Thyroid gland (tissue), 4 donors: ENCODE measurements at regions not wholly inside any gene's neighbourhood (a gene's known extent, or its start where the extent isn't known, plus 50 kb on each side); places are given as distances from the start of the nearest gene placed in this dataset.

Source experiments
- POLR2A ChIP-seq, 2 donors: fragments of 450-650 bp; IDR thresholded peaks; one replicate each; pipeline ENCODE4 v1.6.1; 2017; ENCODE audit warnings: antibody characterized with exemption in 2 of 2, mild to moderate bottlenecking in 2 of 2, moderate library complexity in 1 of 2
- TF ChIP-seq, protein P1 (sequence below), 6 experiments: fragments of 200-600 bp in 3 of 6; fragments of 450-650 bp in 3 of 6; sonication (generic) in 3 of 6; IDR thresholded peaks; one replicate each; pipeline ENCODE4 v1.5.1; 2016 to 2019; ENCODE audit warnings: antibody characterized with exemption in 6 of 6, mild to moderate bottlenecking in 2 of 6, inconsistent platforms in 1 of 6, moderate library complexity in 1 of 6

DNA sequence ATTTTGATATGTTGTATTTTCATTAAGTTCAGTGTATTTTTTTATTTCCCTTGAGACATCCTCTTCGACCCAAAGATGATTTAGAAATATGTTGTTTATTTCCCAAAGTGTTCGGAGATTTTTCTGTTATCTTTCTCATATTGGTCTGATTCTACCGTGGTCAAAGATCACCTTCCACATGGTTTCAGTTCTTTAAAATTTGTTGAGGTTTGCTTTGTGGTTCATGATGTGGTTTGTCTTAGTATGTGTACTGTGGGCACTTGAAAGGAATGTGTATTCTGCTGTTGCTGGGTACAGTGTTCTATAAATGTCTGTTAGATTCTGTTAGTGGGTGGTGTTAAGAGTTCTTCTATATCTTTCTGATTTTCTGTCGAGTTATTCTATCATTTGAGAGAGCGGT lies 103.4 kb upstream of the FHIT start:
- TF ChIP-seq, protein P1, sequence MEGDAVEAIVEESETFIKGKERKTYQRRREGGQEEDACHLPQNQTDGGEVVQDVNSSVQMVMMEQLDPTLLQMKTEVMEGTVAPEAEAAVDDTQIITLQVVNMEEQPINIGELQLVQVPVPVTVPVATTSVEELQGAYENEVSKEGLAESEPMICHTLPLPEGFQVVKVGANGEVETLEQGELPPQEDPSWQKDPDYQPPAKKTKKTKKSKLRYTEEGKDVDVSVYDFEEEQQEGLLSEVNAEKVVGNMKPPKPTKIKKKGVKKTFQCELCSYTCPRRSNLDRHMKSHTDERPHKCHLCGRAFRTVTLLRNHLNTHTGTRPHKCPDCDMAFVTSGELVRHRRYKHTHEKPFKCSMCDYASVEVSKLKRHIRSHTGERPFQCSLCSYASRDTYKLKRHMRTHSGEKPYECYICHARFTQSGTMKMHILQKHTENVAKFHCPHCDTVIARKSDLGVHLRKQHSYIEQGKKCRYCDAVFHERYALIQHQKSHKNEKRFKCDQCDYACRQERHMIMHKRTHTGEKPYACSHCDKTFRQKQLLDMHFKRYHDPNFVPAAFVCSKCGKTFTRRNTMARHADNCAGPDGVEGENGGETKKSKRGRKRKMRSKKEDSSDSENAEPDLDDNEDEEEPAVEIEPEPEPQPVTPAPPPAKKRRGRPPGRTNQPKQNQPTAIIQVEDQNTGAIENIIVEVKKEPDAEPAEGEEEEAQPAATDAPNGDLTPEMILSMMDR (IDR thresholded peaks at IDR 0.05), result no peak
- TF ChIP-seq POLR2A (IDR thresholded peaks at IDR 0.05), result no peak
